Psoas muscle (tissue), 7 donors: ENCODE measurements at regions not wholly inside any gene's neighbourhood (a gene's known extent, or its start where the extent isn't known, plus 50 kb on each side); places are given as distances from the start of the nearest gene placed in this dataset.

Experiments used
- ATAC-seq, 4 donors: fragments of 200-7000 bp; cut with Tn5 transposase; one replicate each; pipeline ENCODE4 v1.9.1; 2020; ENCODE audit warnings: moderate library complexity in 3 of 4, mild to moderate bottlenecking in 2 of 4
- DNase-seq, 2 donors: peaks; one replicate each; pipeline ENCODE4 v3.0.0-alpha.2; 2020
- H3K27ac ChIP-seq: fragments of 200-600 bp; one replicate; pipeline ENCODE4 v1.8.0; 2022
- H3K27me3 ChIP-seq, 3 donors: fragments of 200-600 bp in 1 of 3; one replicate each; pipeline versions ENCODE4 v1.6.1 to v1.8.0; 2013 to 2022; ENCODE audit warnings: low read length in 2 of 3, mild to moderate bottlenecking in 2 of 3, moderate library complexity in 1 of 3; ENCODE audit not compliant: insufficient read depth in 3 of 3
- H3K36me3 ChIP-seq, 2 donors: fragments of 200-600 bp in 1 of 2; one replicate each; pipeline versions ENCODE4 v1.6.1 to v1.8.0; 2013 to 2022; ENCODE audit warnings: low read depth in 1 of 2, mild to moderate bottlenecking in 1 of 2, moderate library complexity in 1 of 2; ENCODE audit not compliant: insufficient read depth in 1 of 2
- H3K4me1 ChIP-seq: fragments of 200-600 bp; one replicate; pipeline ENCODE4 v1.8.0; 2022
- H3K4me3 ChIP-seq: fragments of 200-600 bp; one replicate; pipeline ENCODE4 v1.8.0; 2022; ENCODE audit warnings: mild to moderate bottlenecking
- H3K9me3 ChIP-seq: fragments of 200-600 bp; one replicate; pipeline ENCODE4 v1.8.0; 2022
- WGBS, 3 donors: extraction: QIAGEN DNeasy Blood & Tissue Kit; methylation state at CpG; one replicate each; pipeline versions ENCODE4 v1.1.6 to v1.1.7; 2013; 5-methylcytosine and 5-hydroxymethylcytosine counted together
- intact Hi-C, 2 donors: fragments of 100-400 bp; cut with DNase I; formaldehyde crosslinking; loops; one replicate each; pipeline versions ENCODE4 v1.11.0 to v1.14.2; 2022
- TF ChIP-seq, protein P1 (sequence below): fragments of 200-600 bp; IDR thresholded peaks from one replicate; pipeline ENCODE4 v1.8.0; 2022; ENCODE audit warnings: antibody characterized with exemption
- donor health status: healthy with polysubstance abuse.
- donor health status: DM: no; HTN: no; CAD: no; lungs with moderate emphysema.
- donor health status: Bipolar disorder and iron deficiency.
- donor health status: healthy.
- donor health status: DM: yes; HTN: yes; CAD: no.
- donor health status: DM: no; HTN: no; CAD: no.
- donor health status: DM: yes; HTN: yes; CAD: no.

- Histone ChIP-seq H3K27ac (no peak overlapping the region), H3K27me3 (no peaks in the 10 kb centered on the region), H3K4me3 (no peak overlapping the region), H3K9me3 (no peaks in the 10 kb centered on the region), H3K36me3 (no peaks in the 10 kb centered on the region), H3K4me1 (no peaks in the 10 kb centered on the region)
- intact Hi-C loops = no loop called here
- TF ChIP-seq, protein P1, sequence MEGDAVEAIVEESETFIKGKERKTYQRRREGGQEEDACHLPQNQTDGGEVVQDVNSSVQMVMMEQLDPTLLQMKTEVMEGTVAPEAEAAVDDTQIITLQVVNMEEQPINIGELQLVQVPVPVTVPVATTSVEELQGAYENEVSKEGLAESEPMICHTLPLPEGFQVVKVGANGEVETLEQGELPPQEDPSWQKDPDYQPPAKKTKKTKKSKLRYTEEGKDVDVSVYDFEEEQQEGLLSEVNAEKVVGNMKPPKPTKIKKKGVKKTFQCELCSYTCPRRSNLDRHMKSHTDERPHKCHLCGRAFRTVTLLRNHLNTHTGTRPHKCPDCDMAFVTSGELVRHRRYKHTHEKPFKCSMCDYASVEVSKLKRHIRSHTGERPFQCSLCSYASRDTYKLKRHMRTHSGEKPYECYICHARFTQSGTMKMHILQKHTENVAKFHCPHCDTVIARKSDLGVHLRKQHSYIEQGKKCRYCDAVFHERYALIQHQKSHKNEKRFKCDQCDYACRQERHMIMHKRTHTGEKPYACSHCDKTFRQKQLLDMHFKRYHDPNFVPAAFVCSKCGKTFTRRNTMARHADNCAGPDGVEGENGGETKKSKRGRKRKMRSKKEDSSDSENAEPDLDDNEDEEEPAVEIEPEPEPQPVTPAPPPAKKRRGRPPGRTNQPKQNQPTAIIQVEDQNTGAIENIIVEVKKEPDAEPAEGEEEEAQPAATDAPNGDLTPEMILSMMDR = no peak
- DNase-seq = no peak
- 49 to 74% (median 64%) methylated on average over 1 of the region's 1 CpG for WGBS, 3 donors
- no peak for ATAC-seq
Observed at GRCh38 chr12:18939051-18939450, 190.5 kb upstream of the PLEKHA5 start.

GRCh38 chr12:18942669-18943068, 186.9 kb upstream of the PLEKHA5 start:
- ATAC-seq (no peak), DNase-seq (no peak)
- TF ChIP-seq, protein P1 = no peak
- no peaks in the 10 kb centered on the region for H3K9me3 ChIP-seq
- no peak overlapping the region for H3K4me3 ChIP-seq
- H3K4me1 ChIP-seq = no peaks in the 10 kb centered on the region
- intact Hi-C loops = no loop called here
- H3K27ac ChIP-seq = no peak overlapping the region
- no peaks in the 10 kb centered on the region for H3K27me3 ChIP-seq
- WGBS, 3 donors = 80 to 88% (median 87%) methylated on average over 2 of the region's 2 CpGs
- no peaks in the 10 kb centered on the region for H3K36me3 ChIP-seq

DNA sequence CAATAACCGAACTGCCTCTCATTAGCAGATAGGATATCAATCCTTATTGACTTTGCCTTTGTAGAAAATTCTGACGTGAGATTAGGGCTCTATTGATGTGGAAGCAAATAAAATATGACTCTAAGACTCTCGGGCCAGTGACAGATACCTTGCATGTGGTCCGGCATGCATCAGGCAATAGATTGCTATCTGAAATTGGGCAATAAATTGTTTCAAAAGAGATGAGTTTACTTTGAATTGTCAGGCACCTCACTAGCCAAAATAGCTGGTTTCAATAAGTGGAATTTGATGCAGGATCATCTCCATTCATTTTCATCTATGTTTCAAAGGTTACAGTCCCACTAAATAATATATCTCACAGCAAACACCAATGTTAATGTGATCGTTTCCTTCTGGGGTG, 186.3 kb upstream of the PLEKHA5 start:
- H3K36me3 ChIP-seq = no peaks in the 10 kb centered on the region
- TF ChIP-seq, protein P1 = no peak
- intact Hi-C loops = no loop called here
- H3K4me1 ChIP-seq = no peaks in the 10 kb centered on the region
- H3K9me3 ChIP-seq = no peaks in the 10 kb centered on the region
- H3K27ac ChIP-seq = no peak overlapping the region
- WGBS, 3 donors = 45 to 56% (median 52%) methylated on average over 5 of the region's 5 CpGs
- no peak for DNase-seq
- H3K27me3 ChIP-seq = no peaks in the 10 kb centered on the region
- no peak overlapping the region for H3K4me3 ChIP-seq
- ATAC-seq = no peak

GRCh38 chr12:18946106-18946505, 183.4 kb upstream of the PLEKHA5 start:
- 91 to 93% (median 92%) methylated on average over 5 of the region's 5 CpGs for WGBS, 3 donors
- no peaks in the 10 kb centered on the region for H3K27me3 ChIP-seq
- H3K27ac ChIP-seq = no peak overlapping the region
- intact Hi-C loops = no loop called here
- H3K4me3 ChIP-seq = no peak overlapping the region
- H3K9me3 ChIP-seq = no peaks in the 10 kb centered on the region
- H3K36me3 ChIP-seq = no peaks in the 10 kb centered on the region
- H3K4me1 ChIP-seq = no peaks in the 10 kb centered on the region
- ATAC-seq (no peak), DNase-seq (no peak)
- TF ChIP-seq, protein P1 = no peak

DNA sequence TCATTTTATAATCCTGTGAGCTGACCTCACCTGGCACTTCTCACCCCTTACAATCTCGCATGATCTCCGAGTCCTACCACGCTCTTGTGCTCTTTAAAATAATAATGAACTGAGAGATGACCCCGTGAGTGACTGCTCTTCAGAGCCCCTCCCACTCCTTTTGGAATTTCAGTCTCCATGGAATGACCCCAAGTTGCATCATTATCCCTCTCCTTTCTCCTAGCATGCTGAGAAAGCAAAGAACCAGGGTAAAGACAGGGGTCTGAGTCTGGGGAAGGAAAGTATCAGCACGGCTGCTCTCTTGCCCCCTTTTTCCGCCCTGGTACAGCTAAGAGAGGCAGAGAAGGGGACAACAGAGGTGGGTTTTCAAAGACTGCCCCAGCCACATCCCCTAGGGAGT, 178.3 kb upstream of the PLEKHA5 start:
- 48 to 53% (median 51%) methylated on average over 6 of the region's 6 CpGs for WGBS, 3 donors
- Histone ChIP-seq H3K27me3 (no peaks in the 10 kb centered on the region), H3K27ac (no peak overlapping the region), H3K36me3 (no peaks in the 10 kb centered on the region), H3K4me1 (no peaks in the 10 kb centered on the region), H3K4me3 (no peak overlapping the region), H3K9me3 (no peaks in the 10 kb centered on the region)
- DNase-seq (no peak), ATAC-seq (no peak)
- intact Hi-C loops = no loop called here
- TF ChIP-seq, protein P1 = no peak
